ENCODE measurements at regions not wholly inside any gene's neighbourhood (a gene's known extent, or its start where the extent isn't known, plus 50 kb on each side); places are given as distances from the start of the nearest gene placed in this dataset.
"Not testable (repeated sequence)": the region's sequence is repeated elsewhere in the genome, so short reads cannot be mapped to it uniquely, and the experiment has no call there.

DNA sequence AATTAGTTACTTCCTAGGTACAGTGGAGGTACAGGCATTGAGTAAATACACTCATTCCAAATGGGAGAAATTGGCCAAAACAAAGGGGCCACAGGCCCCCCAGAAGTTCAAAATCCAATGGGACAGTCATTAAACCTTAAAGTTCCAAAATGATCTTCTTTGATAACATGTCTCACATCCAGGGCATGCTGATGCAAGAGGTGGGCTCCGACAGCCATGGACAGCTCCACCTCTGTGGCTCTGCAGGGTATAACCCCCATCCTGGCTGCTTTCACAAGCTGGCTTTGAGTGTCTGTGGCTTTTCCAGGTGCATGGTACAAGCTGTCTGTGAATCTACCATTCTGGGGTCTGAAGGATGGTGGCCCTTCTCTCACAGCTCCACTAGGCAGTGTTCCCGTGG, 488.7 kb downstream of the DCDC2C start:
- Mint-ChIP-seq H3K36me3 (no peaks in the 10 kb centered on the region), H3K9me3 (peaks cover 17% of the 10 kb centered on the region), H3K27me3 (no peaks in the 10 kb centered on the region), H3K27ac (no peak overlapping the region), H3K4me3 (no peak overlapping the region), H3K4me1 (no peaks in the 10 kb centered on the region)
- ATAC-seq = no peak

DNA sequence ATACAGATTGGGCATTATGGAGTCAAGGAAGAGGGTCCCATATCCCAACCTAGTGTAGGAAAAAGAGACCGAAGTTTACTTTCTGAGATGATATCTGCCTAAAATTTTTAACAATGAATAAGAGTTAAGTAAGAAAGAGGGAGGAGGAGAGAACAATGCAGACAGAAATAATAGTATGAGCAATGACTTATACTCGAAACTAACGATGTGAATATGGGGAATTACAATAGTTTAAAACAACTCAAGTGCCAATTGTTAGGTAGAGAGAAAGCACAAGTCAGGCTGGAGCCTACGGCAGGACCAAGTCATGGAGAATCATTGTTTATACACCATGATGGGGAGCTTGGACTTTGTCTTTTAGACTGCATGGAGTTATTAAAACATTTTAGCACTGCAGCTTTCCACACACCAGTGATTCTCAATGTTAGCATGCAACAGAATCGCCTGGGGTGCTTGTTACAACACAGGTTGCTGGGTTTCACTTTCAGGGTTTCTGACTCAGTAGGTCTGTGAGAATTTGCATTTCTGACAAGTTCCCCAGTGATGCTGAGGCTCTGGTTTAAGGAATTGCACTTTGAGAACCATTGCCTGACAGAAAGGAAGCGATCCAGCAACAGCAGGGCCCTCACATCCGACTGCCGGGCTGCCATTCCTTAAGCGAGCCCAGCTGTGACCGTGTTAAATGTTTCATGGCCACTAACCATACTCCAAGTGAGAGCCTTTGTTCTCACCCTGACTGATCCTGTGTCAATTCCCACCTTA, 511.2 kb downstream of the DCDC2C start:
- H3K36me3 Mint-ChIP-seq = no peaks in the 10 kb centered on the region
- ATAC-seq = no peak
- peaks cover 6% of the 10 kb centered on the region for H3K9me3 Mint-ChIP-seq
- H3K4me3 Mint-ChIP-seq = no peak overlapping the region
- H3K27me3 Mint-ChIP-seq = no peaks in the 10 kb centered on the region
- H3K27ac Mint-ChIP-seq = no peak overlapping the region
- no peaks in the 10 kb centered on the region for H3K4me1 Mint-ChIP-seq

DNA sequence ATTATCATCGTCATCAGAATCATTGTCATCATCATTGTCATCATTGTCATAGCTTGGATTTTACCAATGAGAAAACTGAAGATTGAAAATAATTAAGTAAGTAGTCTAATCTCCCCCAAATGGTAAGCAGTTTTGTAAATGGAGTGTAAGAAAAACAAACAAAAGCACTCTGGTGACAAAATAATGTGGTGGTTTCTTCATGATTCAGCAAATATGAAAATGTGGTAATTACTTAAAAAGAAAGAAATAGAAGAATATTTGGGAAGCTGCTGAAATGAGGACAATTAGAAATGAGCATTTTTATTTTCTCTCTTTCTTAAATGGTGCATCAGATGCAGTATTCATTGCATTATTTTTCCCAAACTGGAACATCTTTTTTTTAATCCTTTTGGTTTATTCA, 514.4 kb downstream of the DCDC2C start:
- Mint-ChIP-seq H3K27me3 (no peaks in the 10 kb centered on the region), H3K27ac (no peak overlapping the region), H3K9me3 (peaks cover 2% of the 10 kb centered on the region), H3K4me3 (no peak overlapping the region), H3K36me3 (no peaks in the 10 kb centered on the region), H3K4me1 (no peaks in the 10 kb centered on the region)
- no peak for ATAC-seq

DNA sequence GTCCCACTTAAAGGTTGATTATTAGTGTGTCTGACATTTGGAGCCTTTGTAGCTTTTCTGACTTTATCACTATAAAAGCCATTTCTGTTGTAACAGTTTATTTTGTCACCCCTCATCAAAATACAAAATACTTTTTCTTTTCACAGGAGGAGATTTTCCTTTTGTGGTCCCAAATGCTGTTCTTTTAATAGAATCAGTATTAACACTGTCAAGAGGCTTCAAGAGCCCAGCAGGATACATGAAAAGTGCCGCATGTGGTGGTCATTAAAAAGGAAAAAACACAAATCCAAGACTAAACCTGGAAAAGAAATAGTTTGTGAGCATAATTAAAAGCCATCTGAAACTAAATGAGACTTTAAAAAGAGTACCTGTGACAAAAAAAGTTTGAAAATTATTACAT, 515.7 kb downstream of the DCDC2C start:
- H3K4me1 Mint-ChIP-seq = no peaks in the 10 kb centered on the region

DNA sequence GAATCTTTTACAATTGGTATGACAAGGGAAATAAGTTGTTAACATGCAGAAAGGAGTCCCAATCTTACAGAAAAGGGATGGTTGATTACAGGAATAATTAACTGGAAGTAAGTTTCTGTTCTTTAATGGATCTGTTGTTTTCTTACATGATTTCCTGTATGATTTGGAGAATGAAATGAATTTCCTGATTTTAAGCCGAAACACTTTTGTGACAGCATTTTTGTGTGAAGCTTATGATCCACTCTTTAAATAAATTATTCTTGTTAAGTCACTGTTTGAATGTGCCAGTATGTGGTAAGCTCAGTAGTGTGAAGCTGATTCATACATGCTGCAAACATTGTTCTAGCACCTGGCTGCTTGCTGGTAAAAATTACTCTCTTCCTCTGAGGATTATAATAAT, 516.2 kb downstream of the DCDC2C start:
- Mint-ChIP-seq H3K9me3 (peaks cover 3% of the 10 kb centered on the region), H3K4me3 (no peak overlapping the region), H3K4me1 (no peaks in the 10 kb centered on the region), H3K36me3 (no peaks in the 10 kb centered on the region), H3K27ac (no peak overlapping the region), H3K27me3 (no peaks in the 10 kb centered on the region)
- ATAC-seq = no peak

More for the DNA sequence above, 515.7 kb downstream of the DCDC2C start:
- no peak for ATAC-seq
- no peak overlapping the region for H3K27ac Mint-ChIP-seq
- H3K36me3 Mint-ChIP-seq = no peaks in the 10 kb centered on the region
- H3K27me3 Mint-ChIP-seq = no peaks in the 10 kb centered on the region
- no peak overlapping the region for H3K4me3 Mint-ChIP-seq
- H3K9me3 Mint-ChIP-seq = peaks cover 3% of the 10 kb centered on the region

DNA sequence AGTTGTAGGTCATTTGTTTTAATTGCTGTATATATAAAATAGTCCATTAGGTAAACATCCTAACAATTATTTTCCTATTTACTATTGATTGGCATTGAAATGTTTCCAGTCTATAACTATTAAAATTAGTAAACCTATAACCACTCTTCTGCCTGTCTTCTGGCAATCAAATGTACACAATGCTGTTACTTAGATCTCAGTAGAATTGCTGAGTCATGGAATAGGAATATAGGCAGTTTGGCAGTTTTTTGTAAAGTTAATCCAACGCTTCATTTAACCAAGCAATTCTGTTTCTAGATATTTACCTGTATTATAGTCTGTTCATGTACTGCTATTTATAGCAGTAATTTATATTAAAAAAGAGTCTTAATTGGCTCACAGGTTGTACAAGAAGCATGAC, 518.1 kb downstream of the DCDC2C start:
- Mint-ChIP-seq H3K36me3 (no peaks in the 10 kb centered on the region), H3K27me3 (no peaks in the 10 kb centered on the region), H3K4me3 (no peak overlapping the region), H3K4me1 (no peaks in the 10 kb centered on the region), H3K9me3 (peaks cover 3% of the 10 kb centered on the region), H3K27ac (no peak overlapping the region)
- no peak for ATAC-seq

DNA sequence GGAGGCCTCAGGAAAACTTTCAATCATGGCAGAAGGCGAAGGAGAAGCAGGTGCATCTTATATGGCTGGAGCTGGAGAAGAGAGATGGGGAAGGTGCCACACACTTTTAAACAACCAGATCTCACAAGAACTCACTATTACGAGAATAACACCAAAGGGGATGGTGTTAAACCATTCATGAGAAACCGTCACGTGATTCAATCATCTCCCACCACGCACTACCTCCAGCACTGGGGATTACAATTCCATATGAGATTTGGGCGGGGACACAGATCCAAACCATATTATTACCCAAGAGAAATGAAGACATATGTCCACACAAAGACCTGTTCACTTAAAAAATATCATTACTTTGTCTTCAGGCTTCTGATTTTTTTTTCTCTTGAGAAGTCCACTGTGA, 518.5 kb downstream of the DCDC2C start:
- H3K9me3 Mint-ChIP-seq = peaks cover 3% of the 10 kb centered on the region
- H3K36me3 Mint-ChIP-seq = no peaks in the 10 kb centered on the region
- ATAC-seq = no peak
- no peaks in the 10 kb centered on the region for H3K4me1 Mint-ChIP-seq
- H3K27me3 Mint-ChIP-seq = no peaks in the 10 kb centered on the region
- no peak overlapping the region for H3K4me3 Mint-ChIP-seq
- H3K27ac Mint-ChIP-seq = no peak overlapping the region

DNA sequence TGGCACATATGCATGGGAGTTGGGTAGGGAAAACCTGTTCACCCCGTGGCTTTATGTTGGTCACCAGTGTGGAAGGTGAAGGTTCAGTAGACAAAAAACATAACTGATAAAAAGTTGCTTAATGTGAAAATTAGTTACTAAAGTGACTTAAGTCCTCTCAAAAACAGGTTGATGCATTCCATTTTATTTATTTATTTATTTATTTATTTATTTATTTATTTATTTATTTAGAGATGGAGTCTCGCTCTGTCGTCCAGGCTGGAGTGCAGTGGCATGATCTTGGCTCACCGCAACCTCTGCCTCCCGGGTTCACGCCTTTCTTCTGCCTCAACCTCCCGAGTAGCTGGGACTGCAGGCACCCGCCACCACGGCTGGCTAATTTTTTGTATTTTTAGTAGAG, 541.0 kb downstream of the DCDC2C start:
- not testable (repeated sequence) for ATAC-seq, H3K4me1 Mint-ChIP-seq, H3K27ac Mint-ChIP-seq, H3K36me3 Mint-ChIP-seq, H3K4me3 Mint-ChIP-seq, H3K27me3 Mint-ChIP-seq
- H3K9me3 Mint-ChIP-seq = peaks cover 12% of the 10 kb centered on the region

DNA sequence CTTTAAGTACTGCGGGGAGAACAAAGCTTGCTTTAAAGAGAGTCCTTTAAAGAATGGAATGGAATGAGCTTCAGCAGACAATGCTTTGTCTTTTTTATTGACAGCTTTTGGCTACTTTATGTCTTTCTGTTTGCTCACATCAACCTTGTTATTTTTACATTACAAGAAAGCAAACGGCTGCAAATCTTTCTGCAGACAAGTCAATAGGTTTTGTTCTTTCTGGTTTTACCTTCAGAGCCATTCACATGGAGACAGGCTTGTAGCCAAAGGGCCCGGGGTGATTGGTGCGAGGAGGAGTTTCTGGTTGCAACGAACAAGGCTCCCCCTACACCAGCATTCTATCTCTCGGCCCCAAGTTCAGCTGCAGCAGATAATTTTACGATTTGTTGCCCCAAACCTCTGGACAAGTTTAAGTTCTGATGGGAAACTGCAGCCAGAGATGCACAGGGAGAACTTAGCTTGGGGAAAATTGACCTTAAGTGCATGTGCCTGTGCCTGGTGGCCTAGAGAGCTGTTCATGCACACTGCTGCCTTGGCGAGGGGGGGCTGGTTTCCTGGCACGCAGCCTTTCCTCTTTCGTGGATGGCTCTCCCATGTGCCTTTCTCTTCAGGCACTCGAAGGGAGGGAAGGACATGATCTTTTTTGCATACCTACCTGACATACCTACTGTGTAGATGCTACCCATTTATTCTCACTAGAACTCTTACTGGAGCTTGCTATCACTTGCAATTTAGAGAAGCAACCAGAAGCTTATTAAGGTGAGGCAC, 543.2 kb downstream of the DCDC2C start:
- peaks cover 6% of the 10 kb centered on the region for H3K9me3 Mint-ChIP-seq
- no peak overlapping the region for H3K4me3 Mint-ChIP-seq
- no peak for ATAC-seq
- no peaks in the 10 kb centered on the region for H3K4me1 Mint-ChIP-seq
- no peaks in the 10 kb centered on the region for H3K36me3 Mint-ChIP-seq
- H3K27ac Mint-ChIP-seq = no peak overlapping the region
- H3K27me3 Mint-ChIP-seq = no peaks in the 10 kb centered on the region

DNA sequence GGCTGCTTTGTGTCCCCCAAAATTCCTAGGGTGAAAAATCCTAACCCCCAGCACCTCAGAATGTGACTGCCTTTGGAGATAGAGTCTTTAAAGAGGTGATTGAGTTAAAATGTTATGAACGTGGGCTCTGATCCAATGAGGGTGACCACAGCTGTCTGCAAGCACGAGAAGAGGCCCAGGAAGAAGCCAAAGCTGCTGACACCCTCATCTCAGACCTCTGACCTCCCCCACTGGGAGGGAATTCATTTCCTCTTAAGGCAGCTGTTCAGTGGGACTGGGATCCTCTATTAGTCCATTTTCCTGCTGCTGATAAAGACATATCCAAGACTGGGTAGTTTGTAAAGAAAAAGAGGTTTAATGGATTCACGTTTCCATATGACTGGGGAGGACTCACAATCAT, 544.4 kb downstream of the DCDC2C start:
- Mint-ChIP-seq H3K9me3 (peaks cover 6% of the 10 kb centered on the region), H3K4me1 (no peaks in the 10 kb centered on the region), H3K4me3 (no peak overlapping the region), H3K36me3 (no peaks in the 10 kb centered on the region), H3K27ac (no peak overlapping the region), H3K27me3 (no peaks in the 10 kb centered on the region)
- ATAC-seq = no peak

DNA sequence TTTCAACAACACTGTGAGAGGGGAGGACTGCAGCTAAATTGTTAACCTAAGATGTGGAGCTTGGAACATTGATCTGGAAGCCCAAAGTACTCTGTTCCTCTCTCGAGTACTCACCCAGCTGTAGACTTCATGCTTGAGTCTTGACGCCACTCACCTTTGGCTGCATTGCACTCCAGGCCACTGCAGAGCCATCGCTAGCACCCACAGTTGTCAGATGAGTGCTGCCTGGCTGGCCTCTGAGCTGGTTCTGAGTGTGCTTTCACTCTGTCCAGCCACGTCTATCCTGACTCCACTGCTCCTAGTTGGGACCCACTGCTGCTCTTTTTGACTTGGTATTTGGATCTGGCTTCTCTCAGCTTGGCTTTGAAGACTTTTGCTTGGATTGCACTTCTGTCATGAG, 552.1 kb downstream of the DCDC2C start:
- Mint-ChIP-seq H3K9me3 (peaks cover 2% of the 10 kb centered on the region), H3K4me1 (no peaks in the 10 kb centered on the region), H3K36me3 (no peaks in the 10 kb centered on the region), H3K4me3 (no peak overlapping the region), H3K27ac (no peak overlapping the region), H3K27me3 (no peaks in the 10 kb centered on the region)
- ATAC-seq = peak; percentile 27

DNA sequence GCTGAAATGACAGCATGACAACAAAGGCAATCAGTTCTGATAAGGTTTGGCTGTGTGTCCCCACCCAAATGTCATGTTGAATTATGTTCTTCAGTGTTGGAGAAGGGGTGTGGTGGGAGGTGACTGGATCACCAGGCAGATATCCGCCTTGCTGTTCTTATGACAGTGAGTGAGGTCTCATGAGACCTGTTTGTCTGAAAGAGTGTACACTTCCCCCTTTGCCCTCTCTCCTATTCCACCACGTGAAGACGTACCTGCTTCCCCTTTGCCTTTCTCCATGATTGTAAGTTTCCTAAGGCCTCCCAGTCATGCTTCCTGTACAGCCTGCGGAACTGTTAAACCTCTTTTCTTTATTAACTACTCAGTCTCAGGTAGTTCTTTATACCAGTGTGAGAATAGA, 553.0 kb downstream of the DCDC2C start:
- Mint-ChIP-seq H3K27me3 (no peaks in the 10 kb centered on the region), H3K36me3 (no peaks in the 10 kb centered on the region), H3K4me1 (no peaks in the 10 kb centered on the region), H3K9me3 (peaks cover 2% of the 10 kb centered on the region), H3K4me3 (no peak overlapping the region), H3K27ac (no peak overlapping the region)
- no peak for ATAC-seq

DNA sequence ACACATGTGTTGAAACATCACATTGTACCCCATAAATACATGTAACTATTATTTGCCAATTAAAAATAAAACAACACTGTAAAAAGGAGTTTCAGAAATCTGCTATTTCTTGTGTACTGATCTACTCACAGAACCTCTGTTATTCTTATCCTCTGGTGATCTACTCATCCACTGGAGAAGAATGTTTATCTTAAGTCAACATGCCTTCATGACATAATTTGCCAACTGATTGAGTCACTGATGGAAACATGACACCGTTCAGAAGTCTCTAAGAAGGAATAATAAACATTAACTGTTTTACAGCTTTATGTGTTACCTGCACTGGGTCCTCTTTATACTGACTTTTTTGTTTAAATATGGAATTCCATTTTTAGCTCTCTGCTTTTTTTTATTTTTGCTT, 555.2 kb downstream of the DCDC2C start:
- H3K36me3 Mint-ChIP-seq = no peaks in the 10 kb centered on the region
- peaks cover 2% of the 10 kb centered on the region for H3K9me3 Mint-ChIP-seq
- no peaks in the 10 kb centered on the region for H3K27me3 Mint-ChIP-seq
- no peak for ATAC-seq
- no peaks in the 10 kb centered on the region for H3K4me1 Mint-ChIP-seq
- H3K4me3 Mint-ChIP-seq = no peak overlapping the region
- H3K27ac Mint-ChIP-seq = no peak overlapping the region

DNA sequence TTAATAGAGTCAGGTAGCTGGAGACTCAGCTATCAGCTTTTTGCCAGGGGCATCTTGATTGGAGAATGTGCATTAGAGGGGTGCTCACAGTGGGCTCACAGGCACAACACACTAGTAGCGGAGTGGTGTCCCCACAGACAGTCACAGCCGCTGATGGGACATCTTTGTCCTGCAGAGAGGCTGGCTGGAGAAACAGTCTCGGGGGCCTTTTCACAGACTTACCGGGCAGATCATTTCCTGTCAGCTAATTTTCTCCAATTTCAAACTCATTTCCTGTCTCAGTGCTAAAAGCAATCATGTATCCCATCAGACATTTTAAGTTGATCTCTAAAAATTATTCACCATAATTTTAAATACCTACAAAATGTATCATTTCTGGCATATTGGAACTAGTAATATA, 562.6 kb downstream of the DCDC2C start:
- no peak for ATAC-seq
- Mint-ChIP-seq H3K36me3 (no peaks in the 10 kb centered on the region), H3K27ac (no peak overlapping the region), H3K27me3 (no peaks in the 10 kb centered on the region), H3K9me3 (no peaks in the 10 kb centered on the region), H3K4me1 (no peaks in the 10 kb centered on the region), H3K4me3 (no peak overlapping the region)

DNA sequence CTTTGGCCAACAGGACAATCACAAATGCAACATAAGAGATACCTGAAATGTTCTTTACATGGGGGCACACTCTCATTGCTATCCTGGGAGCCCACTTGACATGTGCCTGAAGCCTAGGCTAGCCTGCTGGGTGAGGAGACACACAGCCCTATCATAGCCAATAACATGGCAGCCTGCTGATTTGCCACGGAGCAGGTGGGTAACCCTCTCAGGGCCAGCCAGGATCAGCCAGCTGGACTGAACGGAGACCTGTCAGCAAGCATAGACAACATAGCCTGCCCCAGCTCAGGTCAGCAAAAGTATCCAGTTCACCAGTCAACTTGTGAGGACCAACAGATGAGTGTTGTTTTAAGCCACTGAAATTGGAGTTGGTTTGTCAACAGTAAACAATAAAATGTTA, 566.5 kb downstream of the DCDC2C start:
- Mint-ChIP-seq H3K27me3 (no peaks in the 10 kb centered on the region), H3K27ac (no peak overlapping the region), H3K36me3 (no peaks in the 10 kb centered on the region), H3K4me1 (no peaks in the 10 kb centered on the region), H3K4me3 (no peak overlapping the region), H3K9me3 (no peaks in the 10 kb centered on the region)
- no peak for ATAC-seq

DNA sequence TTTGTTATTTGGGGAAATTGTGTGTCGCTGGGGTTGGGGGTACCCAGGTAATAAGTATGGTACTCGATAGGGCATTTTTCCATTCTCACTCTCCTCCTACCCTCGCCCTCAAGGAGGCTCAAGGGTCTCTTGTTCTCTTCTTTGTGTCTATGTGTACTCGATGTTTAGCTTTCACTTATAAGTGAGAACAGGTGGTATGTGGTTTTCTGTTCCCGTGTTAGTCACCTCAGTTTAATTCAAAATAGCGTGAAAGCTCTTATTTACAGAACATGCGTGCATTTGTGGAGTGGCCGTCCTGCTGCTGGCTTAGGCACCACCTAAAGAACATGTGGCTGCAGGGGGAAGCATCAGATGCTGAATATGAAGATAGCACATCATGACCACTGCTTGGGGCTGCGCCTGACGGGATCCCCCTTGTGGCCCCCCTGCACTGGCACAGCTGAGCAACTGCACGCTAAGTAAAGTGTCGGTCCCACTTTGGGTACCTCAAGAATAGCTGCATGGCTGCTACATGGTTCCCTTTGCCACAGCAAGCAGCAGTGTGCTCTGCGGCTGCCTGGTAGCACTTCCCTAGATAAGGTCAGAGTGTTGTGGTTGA, 569.0 kb downstream of the DCDC2C start:
- H3K36me3 Mint-ChIP-seq = no peaks in the 10 kb centered on the region
- H3K4me3 Mint-ChIP-seq = no peak overlapping the region
- no peaks in the 10 kb centered on the region for H3K4me1 Mint-ChIP-seq

More for the DNA sequence above, 569.0 kb downstream of the DCDC2C start:
- no peak overlapping the region for H3K27ac Mint-ChIP-seq
- no peaks in the 10 kb centered on the region for H3K27me3 Mint-ChIP-seq
- ATAC-seq = no peak
- H3K9me3 Mint-ChIP-seq = peaks cover 2% of the 10 kb centered on the region
